ENCODE measurements at regions not wholly inside any gene's neighbourhood (a gene's known extent, or its start where the extent isn't known, plus 50 kb on each side); places are given as distances from the start of the nearest gene placed in this dataset.

- TF ChIP-seq CTCF (IDR thresholded peaks at IDR 0.05) (no peak), EP300 (IDR thresholded peaks at IDR 0.05) (no peak), POLR2A (IDR thresholded peaks at IDR 0.05) (no peak)
Observed at GRCh38 chr7:84294847-84295455, 100.4 kb upstream of the SEMA3A start.

Data from ovary (tissue), 3 donors.